GM21381 (cell line): ENCODE measurements at regions not wholly inside any gene's neighbourhood (a gene's known extent, or its start where the extent isn't known, plus 50 kb on each side); places are given as distances from the start of the nearest gene placed in this dataset.
"Not testable (repeated sequence)": the region's sequence is repeated elsewhere in the genome, so short reads cannot be mapped to it uniquely, and the experiment has no call there.

Experiments
- ATAC-seq: cut with Tn5 transposase; IDR thresholded peaks from one replicate; pipeline ENCODE4 v1.9.1; 2021; ENCODE audit warnings: mild to moderate bottlenecking, moderate library complexity; ENCODE audit not compliant: unreplicated experiment

- ATAC-seq: no peak
Measured at GRCh38 chr5:116750631-116751580, 176.3 kb upstream of the SEMA6A start.

DNA sequence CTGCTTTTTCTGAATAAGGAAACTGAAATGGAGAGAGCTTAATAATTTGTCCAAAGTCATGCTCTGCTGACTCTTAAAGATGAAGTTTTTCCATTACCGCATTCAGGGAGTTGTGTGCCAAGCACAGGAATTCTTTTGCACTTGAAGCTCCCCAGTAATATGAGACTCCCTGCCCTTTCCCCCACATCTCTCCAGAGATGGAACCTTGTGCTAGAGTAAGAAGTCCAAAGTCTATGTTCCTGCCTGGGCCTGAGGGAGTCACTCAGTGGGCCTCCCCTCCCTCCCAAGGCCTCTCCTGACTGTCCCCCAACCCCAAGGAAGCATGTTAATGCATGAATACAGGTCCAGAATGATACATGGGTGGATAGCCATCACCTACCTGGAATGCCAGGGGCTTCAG is 173.3 kb upstream of the SEMA6A start:
- no peak for ATAC-seq

GRCh38 chr5:116746668-116747067 is 172.0 kb upstream of the SEMA6A start:
- no peak for ATAC-seq

DNA sequence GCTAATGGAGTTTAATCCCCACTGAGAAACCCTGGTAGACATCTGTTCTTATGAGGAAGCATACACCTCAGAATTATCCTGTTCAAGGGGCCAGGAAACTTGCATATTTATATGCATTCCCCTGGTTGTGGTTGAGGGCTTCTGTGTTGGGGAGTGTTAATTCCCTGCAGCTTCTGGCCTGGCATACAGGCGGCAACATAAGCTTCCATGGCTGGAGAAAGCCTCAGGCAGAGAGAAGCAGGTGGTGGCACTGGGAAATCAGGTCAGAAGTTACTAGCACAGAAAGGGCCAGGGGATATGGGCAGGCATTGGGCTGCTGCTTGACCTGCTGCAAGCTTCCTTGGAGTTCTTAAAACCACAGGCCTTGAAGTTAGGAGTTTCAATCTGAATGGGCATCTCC is 166.1 kb upstream of the SEMA6A start:
- ATAC-seq: no peak

GRCh38 chr5:116739571-116739970 is 164.9 kb upstream of the SEMA6A start:
- no peak for ATAC-seq

- ATAC-seq: no peak
Measured at GRCh38 chr5:116738615-116739261, 164.1 kb upstream of the SEMA6A start.

GRCh38 chr5:116738239-116738614 is 163.6 kb upstream of the SEMA6A start:
- ATAC-seq: no peak

DNA sequence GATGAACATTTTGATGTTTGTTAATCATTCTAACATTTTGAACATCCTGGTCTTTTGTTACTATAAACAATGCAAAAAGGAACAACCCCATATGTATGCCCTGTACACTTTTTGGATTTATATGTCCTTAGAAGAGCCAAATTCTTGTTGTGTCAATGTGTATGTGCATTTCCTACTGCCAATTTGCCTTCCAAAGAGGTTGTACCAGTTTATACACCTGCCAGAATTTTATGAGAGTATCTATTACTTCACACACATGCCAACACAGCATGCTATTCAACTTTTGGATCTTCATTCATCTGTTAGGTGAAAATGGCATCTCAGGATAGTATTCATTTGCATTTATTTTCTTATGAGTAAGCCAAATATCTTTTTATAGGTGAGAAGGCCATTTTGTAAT is 162.0 kb upstream of the SEMA6A start:
- ATAC-seq: no peak

DNA sequence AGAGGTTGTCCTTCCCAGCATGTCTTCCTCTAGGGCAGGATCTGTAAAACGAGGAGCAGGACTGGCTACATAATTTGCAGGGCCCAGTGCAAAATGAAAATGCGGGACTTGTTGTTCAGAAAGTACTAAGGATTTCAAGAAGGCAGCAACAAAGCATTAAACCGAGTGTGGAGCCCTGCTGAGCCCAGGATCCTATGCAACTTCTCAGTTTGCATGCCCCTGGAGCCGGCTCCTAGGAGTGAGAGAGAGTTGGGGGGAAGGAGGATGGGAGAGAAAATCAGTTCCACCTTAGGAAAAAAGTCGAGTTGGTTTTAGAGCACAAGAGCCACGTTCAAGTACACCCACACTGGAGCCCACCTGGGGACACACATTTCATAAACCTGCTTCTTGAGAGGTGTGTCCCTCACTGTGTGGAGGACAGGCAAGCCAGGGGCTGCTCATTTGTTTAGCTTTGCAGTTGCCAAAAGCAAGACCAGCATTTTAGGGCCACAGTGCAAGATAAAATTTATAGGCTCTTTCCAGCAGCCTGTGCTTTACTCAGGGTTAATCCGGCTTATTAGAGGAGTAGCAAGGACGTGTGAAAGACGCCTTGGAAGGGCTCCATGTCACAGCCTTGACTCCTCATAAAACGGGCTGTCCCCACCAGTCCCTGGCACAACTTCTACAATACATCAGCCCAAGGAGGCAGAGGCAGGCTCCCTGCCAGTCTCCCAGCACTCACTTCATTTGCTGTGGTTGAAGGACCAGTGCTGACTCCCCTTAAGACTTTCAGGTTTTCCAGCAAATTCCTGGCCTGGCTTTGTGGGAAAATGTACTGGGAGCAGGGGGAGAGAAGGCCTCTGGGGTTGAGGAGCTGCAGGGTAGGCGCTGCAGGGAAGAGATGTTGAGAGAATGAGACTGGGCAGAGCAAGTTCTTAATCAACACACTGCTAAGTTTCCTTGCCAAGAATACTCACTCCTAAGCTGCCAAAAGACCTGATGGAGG is 159.7 kb upstream of the SEMA6A start:
- ATAC-seq: no peak

DNA sequence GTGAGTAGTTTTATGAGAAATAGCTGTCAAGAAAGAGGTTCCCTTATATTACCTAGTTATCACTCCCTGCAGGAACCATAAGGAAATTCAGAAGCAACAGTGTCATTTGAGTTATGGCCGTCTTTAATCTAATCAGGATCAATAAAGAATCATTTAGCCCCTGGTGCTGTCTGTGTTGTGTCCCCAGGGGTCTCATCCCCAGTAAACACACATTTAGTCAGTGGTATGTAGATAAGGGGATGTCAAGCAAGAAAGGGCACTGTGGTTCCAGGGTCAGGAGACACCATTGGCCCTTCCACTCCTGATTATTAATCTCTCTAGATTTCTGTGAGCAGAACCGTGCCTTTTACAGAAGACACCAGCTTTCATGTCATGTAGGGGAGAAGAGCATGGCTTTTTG is 158.0 kb upstream of the SEMA6A start:
- no peak for ATAC-seq

GRCh38 chr5:116731432-116731831 is 156.8 kb upstream of the SEMA6A start:
- ATAC-seq: no peak

DNA sequence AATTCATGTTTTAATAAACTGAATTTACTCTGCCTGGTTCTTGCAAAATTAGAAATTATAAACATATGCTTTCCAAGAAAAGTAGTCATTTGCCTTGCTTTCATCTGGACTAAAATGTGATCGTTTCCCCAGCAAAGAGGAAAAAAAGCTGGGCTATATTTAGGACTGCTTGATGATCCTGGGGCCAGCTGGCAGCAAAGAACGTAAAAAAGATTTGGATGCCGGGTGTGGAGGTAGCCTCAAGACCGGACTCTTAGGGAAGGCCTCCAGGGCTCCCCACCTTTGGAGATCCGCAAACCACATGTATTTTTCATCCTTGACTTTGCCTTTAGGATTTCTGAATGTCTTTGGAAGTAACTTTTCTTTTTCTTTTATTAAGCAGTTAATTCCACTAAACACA is 156.1 kb upstream of the SEMA6A start:
- no peak for ATAC-seq

DNA sequence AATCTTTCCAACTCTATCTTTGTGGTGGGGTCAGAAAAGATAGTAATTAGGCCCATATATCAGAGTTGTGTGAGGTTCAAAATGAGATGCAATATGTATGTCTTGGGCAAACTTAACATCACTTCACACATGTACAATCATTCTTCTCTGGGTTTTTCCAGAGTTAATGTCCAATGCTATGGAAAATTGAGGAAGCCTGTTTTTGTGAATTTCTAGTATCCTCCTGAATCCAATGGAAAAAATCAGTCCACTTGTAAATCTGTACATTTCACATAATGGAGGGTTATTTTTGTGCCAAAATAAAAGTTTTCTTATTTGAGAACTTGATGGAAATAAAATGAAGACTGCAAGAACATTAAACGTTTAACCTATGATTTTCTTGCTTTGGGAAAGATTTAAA is 155.6 kb upstream of the SEMA6A start:
- no peak for ATAC-seq

DNA sequence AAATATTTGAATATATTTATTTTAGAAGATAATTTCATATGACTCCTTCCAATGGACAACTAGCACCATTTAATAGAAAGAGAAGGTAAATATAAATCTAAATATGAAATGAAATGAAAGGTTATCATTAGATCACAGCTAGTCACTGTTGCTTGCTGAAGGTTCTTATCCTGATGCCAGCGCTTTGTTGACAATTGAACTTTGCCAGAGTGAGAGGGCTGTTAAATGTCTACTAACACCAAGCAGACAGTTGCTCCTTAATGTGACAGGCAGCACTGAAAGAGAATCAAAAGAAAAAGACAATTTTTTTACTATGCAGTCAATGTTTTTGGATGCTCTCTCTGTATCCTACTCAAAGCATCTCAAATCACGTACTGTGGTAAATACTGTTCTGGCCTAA is 152.6 kb upstream of the SEMA6A start:
- ATAC-seq: no peak

- ATAC-seq: not testable (repeated sequence)
Measured at GRCh38 chr5:116726180-116726579, 151.6 kb upstream of the SEMA6A start.

DNA sequence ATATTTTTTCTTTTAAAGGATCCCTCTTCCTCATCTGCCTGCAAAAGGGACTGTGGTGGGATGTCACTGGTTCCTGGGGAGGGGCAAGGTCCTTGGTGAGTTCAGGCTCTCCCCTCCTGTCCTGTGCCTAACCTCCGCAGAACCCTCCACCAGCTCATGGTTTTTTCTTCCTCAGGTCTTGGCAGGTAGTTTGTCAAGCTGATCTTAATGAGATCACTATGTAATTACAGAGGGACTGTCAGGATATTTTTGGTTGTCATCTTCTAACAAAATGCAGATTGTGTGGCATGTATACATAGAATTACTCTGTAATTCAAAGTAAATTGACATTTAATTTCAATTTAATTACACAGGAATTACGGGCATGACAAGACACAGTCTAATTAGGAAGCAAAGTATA is 150.3 kb upstream of the SEMA6A start:
- no peak for ATAC-seq

DNA sequence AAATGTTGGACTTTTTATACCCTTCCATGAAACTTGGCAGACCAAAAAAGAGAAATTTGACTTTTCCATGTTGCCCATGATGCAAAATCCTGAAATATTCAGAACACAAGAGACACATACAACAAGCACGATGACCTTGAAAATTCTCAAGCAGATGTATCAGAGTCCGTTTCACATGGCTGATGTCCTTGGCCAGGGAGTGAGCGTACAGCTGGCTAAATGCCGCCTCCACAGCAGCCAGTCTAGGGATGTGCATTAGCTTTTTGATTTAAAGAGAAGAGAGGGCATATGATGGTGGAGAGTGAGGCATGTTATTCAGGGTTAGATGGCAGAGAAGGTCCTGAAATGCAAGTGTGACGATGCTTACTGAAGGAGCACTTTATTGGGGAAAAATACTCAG is 148.0 kb upstream of the SEMA6A start:
- no peak for ATAC-seq

DNA sequence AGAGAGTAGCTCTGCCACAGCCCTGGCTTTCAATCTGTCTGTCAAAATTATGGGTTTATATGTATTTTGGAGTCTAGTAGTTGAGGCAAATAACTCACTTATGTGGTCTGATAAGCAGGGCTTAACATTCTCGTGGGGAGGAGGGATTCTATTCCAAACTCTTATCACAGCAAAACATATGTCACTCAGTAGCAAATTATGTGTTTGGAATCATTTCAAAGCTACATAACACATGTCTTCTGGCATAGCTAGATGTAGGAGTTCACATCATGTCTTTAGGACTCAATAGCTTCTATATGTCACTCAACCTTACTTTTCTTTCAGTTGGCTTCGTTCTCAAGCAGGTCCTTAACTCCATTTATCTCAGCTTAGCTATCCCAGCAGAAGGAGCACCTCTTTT is 144.5 kb upstream of the SEMA6A start:
- ATAC-seq: no peak

DNA sequence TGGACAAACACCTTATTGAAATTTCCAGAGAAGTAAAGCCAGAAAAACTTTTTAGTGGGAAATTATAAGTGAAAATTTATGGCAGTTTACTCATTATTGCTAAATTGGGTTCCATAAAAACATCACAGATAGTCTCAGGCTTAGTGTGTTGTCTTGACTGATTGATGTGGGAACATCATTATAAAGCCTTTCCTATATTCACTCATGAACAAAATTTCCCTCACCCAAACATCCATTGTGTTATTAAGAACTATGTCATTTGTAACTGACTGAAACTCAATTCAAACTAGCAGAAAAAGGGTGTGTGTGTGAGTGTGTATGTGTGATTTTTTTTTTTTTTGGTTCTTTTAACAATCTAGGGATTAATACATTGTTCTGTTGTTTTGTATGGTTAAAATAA is 143.7 kb upstream of the SEMA6A start:
- no peak for ATAC-seq

GRCh38 chr5:116709082-116709481 is 134.5 kb upstream of the SEMA6A start:
- ATAC-seq: peak; percentile 50

DNA sequence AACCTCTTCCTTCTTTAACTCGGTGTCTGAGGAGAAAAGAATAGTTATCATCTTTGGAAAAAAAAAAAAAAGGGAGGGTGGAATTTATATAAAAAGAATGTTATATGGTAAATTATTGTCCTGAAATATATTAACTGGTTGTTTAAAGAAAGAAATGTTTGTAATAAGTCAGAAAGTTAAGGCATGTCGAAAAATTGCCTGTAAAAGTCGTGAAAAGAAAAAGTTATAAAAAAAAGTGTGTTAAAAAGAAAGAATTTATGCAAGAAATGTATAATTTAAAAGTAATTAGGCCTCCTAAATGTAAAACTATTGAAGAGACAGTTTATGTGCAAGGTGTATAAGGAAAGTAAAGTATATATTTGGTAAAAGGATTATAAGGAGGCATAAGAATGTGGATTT is 130.5 kb upstream of the SEMA6A start:
- ATAC-seq: not testable (repeated sequence)
